K562 (cell line): ENCODE measurements at regions not wholly inside any gene's neighbourhood (a gene's known extent, or its start where the extent isn't known, plus 50 kb on each side); places are given as distances from the start of the nearest gene placed in this dataset.

Experiments used
- BRD9 ChIP-seq: fragments of 450-650 bp; IDR thresholded peaks from 2 replicates; pipeline ENCODE4 v1.6.1; 2018; ENCODE audit warnings: low read depth; ENCODE audit not compliant: partially characterized antibody
- EP300 ChIP-seq: IDR thresholded peaks from 2 replicates; pipeline ENCODE4 v1.6.1; 2012; ENCODE audit warnings: low read length, improper control_type of control experiment
- JUN ChIP-seq, 2 experiments: sonication (generic) in 1 of 2; formaldehyde crosslinking in 1 of 2; IDR thresholded peaks; 2 replicates each; pipeline versions ENCODE4 v1.6.1 to v1.8.0; 2012 to 2022; ENCODE audit warnings: borderline replicate concordance in 2 of 2, mild to moderate bottlenecking in 2 of 2, improper control_type of control experiment in 1 of 2, low read depth in 1 of 2, low read length in 1 of 2, missing genetic modification reagents in 1 of 2
- MEF2D ChIP-seq: conservative IDR thresholded peaks from 2 replicates; pipeline ENCODE4 v1.6.1; 2016; ENCODE audit warnings: low read depth, missing genetic modification characterization, missing compliant biosample characterization
- PHB ChIP-seq: fragments of 250-450 bp; sonication (Bioruptor Pico); IDR thresholded peaks from 2 replicates; pipeline ENCODE4 v1.5.0; 2021
- RCOR1 ChIP-seq, 2 experiments: IDR thresholded peaks; 2 replicates each; pipeline ENCODE4 v1.6.1; 2012; ENCODE audit warnings: low read depth in 2 of 2, low read length in 2 of 2, borderline replicate concordance in 1 of 2, improper control_type of control experiment in 1 of 2
- RERE ChIP-seq: sonication (generic); formaldehyde crosslinking; IDR thresholded peaks from 2 replicates; pipeline ENCODE4 v1.8.0; 2023; ENCODE audit warnings: missing genetic modification reagents, mild to moderate bottlenecking, borderline replicate concordance
- SETDB1 ChIP-seq: IDR thresholded peaks from one replicate; pipeline ENCODE4 v1.6.1; 2012; ENCODE audit warnings: low read length, control low read depth, inconsistent platforms
- SMAD3 ChIP-seq: fragments of 450-650 bp; formaldehyde crosslinking; conservative IDR thresholded peaks from 2 replicates; pipeline ENCODE4 v1.4.0; 2020; ENCODE audit warnings: mild to moderate bottlenecking
- ZNF75A ChIP-seq: fragments of 450-650 bp; formaldehyde crosslinking; IDR thresholded peaks from 2 replicates; pipeline ENCODE4 v1.4.0; 2020; ENCODE audit warnings: mild to moderate bottlenecking
- ZSCAN32 ChIP-seq: fragments of 450-650 bp; formaldehyde crosslinking; IDR thresholded peaks from 2 replicates; pipeline ENCODE4 v1.4.0; 2020; ENCODE audit warnings: mild to moderate bottlenecking, moderate library complexity

GRCh38 chr16:49100366-49100765, 181.3 kb downstream of the CBLN1 start (continued):
- TF ChIP-seq JUN (IDR thresholded peaks at IDR 0.05; ENCODE audit: borderline replicate concordance, low read depth, low read length) (no peak), JUN (CRISPR knock-in tag; IDR thresholded peaks at IDR 0.05; ENCODE audit: borderline replicate concordance) (no peak), MEF2D (no peak), EP300 (no peak), SETDB1 (no peak), ZNF75A (CRISPR knock-in tag) (no peak), ZSCAN32 (CRISPR knock-in tag) (no peak), PHB (CRISPR knock-in tag) (no peak), BRD9 (no peak), SMAD3 (CRISPR knock-in tag) (no peak), RERE (CRISPR knock-in tag) (no peak), RCOR1 (IDR thresholded peaks at IDR 0.05; ENCODE audit: borderline replicate concordance in 1 of 2, low read depth in 2 of 2, low read length in 2 of 2) (no peak)
- TF ChIP-seq, all 486 proteins: peak for 0
